HFF-Myc (cell line): ENCODE measurements at regions not wholly inside any gene's neighbourhood (a gene's known extent, or its start where the extent isn't known, plus 50 kb on each side); places are given as distances from the start of the nearest gene placed in this dataset.

Experiments used
- DNase-seq: peaks from one replicate; pipeline ENCODE4 v3.0.0-alpha.2; 2011; ENCODE audit warnings: low read depth; ENCODE audit errors: extremely low read depth
- H3K4me3 ChIP-seq: replicated peaks from 2 replicates; pipeline ENCODE4 v1.5.1; 2011; ENCODE audit warnings: low read depth, mild to moderate bottlenecking, control low read depth, low read length
- TF ChIP-seq, protein P1 (sequence below): IDR thresholded peaks from 2 replicates; pipeline ENCODE4 v1.5.1; 2012; ENCODE audit warnings: mild to moderate bottlenecking, low read depth, low read length, control low read depth; ENCODE audit errors: missing control alignments

DNA sequence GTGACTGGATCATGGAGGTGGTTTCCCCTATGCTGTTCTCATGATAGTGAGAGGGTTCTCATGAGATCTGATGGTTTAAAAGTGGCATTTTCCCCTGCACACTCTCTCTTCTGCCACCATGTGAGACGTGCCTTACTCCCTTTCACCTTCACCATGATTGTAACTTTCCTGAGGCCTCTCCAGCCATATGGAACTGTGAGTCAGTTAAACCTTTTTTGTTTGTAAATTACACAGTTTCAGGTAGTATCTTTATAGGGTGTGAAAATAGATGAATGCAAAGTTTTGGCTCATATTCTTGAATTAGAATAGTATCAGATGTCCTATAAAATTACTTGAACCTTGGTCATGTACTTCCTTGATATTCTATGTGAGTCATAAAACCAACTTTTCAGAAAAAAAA lies 252.1 kb upstream of the TMEM229A start:
- H3K4me3 ChIP-seq, result no peak overlapping the region
- TF ChIP-seq, protein P1, sequence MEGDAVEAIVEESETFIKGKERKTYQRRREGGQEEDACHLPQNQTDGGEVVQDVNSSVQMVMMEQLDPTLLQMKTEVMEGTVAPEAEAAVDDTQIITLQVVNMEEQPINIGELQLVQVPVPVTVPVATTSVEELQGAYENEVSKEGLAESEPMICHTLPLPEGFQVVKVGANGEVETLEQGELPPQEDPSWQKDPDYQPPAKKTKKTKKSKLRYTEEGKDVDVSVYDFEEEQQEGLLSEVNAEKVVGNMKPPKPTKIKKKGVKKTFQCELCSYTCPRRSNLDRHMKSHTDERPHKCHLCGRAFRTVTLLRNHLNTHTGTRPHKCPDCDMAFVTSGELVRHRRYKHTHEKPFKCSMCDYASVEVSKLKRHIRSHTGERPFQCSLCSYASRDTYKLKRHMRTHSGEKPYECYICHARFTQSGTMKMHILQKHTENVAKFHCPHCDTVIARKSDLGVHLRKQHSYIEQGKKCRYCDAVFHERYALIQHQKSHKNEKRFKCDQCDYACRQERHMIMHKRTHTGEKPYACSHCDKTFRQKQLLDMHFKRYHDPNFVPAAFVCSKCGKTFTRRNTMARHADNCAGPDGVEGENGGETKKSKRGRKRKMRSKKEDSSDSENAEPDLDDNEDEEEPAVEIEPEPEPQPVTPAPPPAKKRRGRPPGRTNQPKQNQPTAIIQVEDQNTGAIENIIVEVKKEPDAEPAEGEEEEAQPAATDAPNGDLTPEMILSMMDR, result no peak
- DNase-seq, result no peak

DNA sequence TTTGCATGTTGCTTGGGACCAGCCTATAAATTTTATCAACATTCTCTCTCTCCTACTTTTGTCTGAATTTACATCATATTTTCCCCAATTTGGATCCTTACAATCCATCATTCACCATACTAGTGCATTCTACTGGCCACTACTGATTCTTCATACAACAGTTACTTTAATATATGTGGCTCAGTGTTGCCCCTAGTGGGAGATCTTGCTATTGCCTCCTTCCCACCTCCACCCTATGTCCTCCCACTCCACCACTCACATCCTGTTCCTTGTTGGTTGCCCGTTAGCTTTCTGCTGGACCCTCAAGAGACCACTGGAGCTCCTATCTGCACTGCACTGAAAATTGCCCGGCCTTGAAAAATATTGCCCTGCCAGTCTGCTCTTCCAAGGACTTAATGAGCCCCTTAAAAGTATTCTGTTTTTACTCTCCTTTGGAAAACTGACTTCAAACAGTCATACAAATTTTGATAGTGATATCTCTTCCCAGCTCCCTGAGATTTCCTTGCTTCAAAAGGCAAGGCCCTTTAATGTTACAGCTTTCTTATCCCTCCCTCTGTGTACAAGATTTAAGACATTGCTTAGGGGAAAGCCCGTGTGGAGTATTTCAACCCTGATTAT lies 243.2 kb upstream of the TMEM229A start:
- H3K4me3 ChIP-seq, result no peak overlapping the region
- TF ChIP-seq, protein P1, result peak; percentile 43
- DNase-seq, result peak; percentile 1

DNA sequence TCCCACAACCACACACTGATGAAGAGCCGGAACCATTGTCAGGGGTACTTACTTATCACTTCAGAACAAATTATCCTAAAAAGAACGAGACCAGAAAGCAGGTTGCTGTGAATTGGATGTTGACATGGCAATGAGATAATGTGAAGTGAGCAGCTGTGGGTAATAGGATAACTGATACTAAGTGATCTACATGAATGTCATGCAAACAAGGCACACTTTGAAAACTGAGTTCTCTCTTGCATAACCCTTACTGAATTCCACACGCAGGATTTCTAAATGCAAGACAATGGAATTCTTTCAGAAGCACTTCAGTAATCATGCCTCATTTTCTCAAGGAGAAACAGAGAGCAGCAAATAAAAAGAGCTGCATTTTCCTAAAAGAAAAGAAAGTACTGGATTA lies 242.5 kb upstream of the TMEM229A start:
- H3K4me3 ChIP-seq, result no peak overlapping the region
- DNase-seq, result no peak
- TF ChIP-seq, protein P1, result no peak

DNA sequence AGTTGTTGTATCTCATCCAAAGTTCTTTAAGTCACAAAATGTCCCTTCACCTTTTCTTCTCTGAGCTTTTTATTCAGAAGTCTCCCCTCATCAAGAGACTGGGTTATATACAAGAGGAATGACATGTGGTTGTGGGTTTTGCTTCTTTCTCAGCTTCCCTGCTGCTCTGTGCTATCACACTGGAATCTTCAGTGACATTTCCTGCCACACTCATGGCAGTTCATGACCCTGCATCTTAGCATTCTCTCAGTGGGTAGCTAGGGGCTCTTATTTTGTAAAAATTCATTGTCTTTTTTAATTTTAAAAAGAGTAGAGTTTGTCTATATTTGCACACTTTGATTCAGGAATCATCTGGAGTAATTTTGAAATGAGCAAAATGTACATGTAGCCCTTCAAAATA lies 236.9 kb upstream of the TMEM229A start:
- H3K4me3 ChIP-seq, result no peak overlapping the region
- no peak for DNase-seq
- TF ChIP-seq, protein P1, result no peak

DNA sequence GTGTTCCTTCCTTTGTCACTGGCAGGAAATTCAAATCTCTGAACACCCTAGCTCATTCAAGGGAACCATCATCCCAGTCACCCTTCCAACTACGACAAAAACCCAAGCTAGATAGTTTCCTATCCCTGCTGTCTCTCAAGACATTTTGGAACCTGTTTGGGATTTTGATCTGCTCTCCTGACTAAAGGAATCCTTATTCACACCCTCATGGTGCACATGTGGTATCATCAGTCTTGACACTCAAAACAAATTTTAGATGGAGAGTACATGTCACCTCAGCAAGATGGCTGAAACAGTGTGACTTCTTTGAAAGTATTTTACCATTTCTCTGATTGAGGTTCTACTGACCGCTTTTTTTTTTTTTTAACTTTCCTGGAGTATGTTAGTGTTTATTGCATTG lies 234.3 kb upstream of the TMEM229A start:
- DNase-seq, result no peak
- TF ChIP-seq, protein P1, result no peak
- H3K4me3 ChIP-seq, result no peak overlapping the region

DNA sequence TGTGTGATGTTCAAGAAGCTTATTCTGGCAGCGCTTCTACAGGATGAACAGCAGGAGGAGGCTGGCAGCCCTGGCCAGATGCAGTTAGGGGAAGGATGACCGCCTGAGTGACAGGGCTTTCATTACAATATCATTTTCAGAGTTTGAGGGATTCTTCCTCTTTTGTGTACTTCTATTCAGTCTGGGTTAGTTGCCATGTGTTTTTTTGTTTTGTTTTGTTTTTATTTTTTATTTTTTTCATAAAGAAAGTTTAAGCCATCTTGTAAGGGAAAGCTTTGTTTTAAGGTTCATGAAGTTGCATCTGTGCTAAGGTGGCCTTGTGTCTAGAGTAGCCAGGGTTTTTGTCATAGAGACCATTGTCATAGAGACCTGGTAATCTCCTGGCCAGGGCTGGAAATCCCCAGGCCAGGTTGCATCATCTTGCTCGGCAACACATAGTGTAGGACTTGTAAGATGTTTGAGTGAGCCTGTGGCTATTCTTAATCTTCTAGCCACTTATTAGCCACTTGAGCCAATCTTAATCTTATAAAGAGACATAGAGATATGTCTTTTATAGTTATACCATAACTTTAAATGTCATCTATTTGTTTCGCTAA lies 230.5 kb upstream of the TMEM229A start:
- TF ChIP-seq, protein P1, result no peak
- no peak overlapping the region for H3K4me3 ChIP-seq
- DNase-seq, result no peak

DNA sequence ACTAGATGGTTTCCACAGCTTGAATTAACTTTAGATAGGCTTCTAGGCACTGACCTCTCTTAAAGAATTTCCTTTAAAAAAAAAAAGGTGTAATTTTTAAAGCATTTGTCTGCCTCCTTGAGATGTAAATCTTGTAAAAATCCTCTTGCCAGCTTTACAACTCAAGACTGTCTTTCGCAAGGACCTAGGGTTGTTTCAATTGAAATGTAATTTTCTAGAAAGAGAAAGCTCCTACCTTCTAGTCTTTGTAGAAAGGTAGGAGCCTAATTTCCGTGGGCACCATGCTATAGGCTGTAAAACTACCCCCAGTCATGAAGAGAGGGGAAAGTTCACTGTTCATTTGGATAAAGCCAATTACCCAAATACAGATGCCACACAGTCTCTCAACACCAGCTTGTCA lies 228.8 kb upstream of the TMEM229A start:
- no peak for DNase-seq
- no peak overlapping the region for H3K4me3 ChIP-seq
- TF ChIP-seq, protein P1, result no peak
